NCI-H2196 treated with DMSO at 0.1 percent for 48 hours (cell line): ENCODE measurements at regions not wholly inside any gene's neighbourhood (a gene's known extent, or its start where the extent isn't known, plus 50 kb on each side); places are given as distances from the start of the nearest gene placed in this dataset.
"Not testable (repeated sequence)": the region's sequence is repeated elsewhere in the genome, so short reads cannot be mapped to it uniquely, and the experiment has no call there.

ENCODE experiments used
- DNase-seq: peaks from one replicate; lab custom pipeline; 2025; ENCODE audit not compliant: unreplicated experiment; lab: John Stamatoyannopoulos, UW

DNA sequence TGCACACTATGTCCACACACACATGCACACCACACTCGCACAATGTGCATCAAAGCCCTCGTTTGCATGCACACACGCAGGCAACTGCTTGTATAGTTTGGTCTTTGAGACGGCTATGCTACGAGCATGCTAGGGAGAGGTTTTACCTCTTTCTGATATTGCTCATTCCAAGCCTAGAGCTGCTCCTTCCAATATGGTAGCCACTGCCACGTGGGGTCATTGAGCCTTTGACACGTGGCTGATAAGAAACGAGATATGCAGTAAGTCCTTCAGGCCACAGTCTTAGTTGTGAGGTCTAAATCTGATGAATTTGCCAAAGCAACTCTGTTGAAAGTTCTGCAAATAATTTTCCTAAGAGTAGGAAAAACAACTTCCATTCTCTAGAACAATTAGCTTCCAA, 204.4 kb downstream of the KLF6 start:
- no peak for DNase-seq

DNA sequence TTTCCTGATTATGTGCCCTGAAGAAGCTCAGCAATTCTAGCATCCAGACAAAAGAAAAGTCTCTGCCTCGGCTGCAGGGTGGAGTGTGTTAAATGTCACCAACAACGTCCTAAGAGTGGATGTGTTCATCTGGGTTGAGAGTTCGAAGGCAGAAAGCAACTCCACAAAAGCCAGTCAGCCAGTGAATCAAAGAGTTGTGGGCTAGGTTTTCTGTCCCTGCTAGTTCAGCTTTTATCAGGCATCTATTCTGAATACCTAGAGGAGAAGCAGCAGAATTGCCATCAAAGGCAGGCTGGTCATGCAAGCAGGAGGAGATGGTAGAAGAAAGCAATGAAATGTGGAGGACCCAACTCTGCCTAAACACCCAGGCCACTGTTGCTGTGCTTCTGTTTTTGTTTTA, 205.2 kb downstream of the KLF6 start:
- no peak for DNase-seq

DNA sequence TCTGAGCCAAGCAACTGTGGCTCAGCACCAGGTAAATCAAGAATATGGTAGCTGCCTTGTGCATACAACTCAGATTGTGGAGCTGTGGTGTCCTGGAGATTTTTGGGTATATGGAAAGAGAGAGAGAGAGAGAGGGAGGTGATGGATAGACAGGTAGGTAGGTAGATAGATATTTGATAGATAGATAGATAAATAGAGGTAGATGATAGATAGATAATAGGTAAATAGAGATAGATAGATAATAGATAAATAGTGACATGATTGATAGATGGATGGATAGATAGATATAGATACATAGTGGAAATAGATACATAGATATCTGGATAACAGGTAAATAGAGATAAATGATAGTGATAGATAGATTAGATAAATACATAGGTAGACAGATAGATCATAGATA, 206.3 kb downstream of the KLF6 start:
- no peak for DNase-seq

DNA sequence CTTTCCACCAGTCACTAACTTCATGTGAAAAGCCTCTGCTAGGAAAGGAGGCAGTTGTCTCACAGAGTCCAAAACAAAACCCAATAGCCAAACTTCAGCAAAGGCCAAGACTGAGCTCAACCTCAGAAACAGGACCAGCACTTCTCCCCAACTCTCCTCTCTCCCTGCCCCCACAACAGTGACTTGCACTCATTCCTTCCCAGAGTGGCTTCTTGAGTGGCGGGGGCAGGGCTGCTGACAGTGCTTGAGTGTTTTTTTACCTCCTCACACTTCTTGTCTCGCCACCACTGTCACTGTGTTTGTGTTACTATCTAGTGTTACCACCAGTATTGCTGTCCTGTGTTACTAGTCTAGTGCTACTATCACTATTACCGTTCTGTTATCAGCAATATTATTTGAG, 206.8 kb downstream of the KLF6 start:
- no peak for DNase-seq

DNA sequence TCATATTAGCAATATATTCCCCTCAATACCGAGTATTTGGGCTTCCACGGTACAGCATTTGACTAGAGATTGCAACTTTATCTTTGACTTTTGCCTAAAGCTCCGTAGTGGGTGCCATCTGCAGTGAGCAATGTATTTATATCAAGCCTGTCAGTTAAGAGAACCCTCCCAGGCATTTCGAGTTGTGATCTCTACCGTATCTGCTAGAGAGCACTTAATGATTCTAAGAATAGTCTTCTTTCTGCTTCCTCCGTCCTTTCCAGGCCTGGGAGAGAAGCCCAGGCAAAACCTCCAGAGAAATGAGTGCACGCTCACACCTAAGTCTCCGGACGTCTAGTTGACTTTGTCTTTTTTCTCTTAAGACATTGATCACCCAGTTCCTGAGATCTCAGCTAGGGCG, 210.6 kb downstream of the KLF6 start:
- DNase-seq = no peak

DNA sequence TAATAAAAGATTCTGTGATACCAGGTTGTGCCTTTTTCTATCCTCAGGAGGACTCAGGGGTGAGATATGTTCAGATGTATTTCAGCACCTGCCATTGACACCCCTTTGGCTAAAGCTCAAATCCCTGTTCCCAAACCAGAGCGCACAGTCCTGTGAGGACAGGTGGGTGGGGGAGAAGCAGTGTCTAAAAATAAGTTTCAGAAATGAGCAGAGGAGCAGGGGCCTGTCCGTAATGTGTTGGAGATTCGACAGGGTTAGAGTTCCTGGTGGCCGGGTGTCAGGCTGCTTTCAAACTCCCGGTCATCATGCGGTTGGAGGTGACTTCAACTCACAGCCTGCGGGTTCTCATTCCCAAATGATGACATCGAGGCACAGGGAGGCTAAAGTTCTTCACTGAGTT, 211.5 kb downstream of the KLF6 start:
- DNase-seq = no peak

DNA sequence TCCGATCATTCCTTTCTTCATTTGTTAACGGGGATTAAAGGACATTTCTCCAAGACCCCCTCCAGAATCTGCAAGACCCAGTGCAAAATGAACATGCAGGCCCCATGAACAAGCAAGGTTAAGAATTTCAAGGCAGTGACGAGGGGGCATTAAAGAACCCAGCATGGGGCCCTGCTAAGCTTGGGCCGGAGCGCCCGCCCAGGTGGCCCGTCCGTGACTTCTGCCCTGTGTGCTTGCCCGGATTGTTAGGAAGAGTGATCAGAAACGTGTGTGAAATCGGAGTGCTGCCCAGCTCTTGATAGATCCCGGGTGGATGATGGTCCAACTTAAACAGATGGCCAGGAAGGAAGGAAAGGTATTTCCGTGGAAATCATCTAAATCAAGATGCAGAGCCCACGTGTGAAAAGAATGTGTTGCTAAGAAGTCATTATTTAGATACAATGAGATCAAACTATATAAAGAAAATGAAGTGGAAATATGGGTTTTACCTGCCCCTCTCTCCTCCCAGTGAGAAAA, 213.6 kb downstream of the KLF6 start:
- no peak for DNase-seq

DNA sequence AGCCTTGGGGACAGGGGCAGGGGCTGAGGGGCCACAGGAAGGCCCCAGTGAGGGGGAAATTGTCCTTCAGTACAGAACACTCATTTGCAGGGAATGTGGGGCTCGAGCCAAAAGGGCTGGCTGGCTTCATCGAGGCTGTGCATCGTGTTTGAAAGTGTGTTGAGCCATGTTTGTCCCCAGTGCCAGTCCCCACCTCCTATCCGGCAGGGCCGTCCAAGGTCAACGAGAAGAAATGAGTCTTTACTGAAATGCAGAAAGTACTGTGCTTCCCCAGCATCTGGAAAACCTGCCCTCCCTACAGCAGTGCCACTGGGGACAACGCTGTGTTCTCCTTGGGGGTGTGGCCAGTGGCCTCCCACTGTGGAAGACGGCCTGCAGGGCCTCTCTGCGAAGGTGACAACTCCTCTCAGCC, 214.1 kb downstream of the KLF6 start:
- no peak for DNase-seq

DNA sequence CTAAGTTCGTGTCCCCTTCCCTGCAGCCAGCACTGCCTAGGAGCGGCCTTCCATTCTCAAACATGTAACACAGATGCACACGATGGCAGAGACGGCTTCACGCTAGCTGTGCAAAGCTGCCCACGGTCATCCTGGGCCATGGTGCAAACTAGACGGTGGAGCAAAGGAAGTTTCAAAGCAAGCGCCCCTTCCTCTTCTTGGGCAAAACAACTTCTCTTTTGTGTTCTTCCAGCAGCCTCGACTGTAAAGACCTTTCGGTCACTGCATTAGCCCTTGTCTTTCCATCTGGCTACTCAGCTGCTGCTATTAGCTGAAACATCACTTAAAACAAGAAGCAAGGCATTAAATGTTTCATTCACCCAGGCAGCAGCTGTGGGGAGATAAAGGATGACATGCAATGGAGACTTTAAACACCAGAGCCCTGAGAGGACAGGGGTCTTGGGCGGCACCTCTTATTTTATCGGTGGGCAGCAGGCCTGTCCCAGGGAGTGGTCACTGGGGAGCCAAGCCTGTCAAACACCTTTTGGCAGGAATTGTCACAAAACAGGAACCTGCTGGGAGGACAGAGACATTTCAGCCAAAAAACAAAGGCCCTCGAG, 214.8 kb downstream of the KLF6 start:
- DNase-seq = no peak

DNA sequence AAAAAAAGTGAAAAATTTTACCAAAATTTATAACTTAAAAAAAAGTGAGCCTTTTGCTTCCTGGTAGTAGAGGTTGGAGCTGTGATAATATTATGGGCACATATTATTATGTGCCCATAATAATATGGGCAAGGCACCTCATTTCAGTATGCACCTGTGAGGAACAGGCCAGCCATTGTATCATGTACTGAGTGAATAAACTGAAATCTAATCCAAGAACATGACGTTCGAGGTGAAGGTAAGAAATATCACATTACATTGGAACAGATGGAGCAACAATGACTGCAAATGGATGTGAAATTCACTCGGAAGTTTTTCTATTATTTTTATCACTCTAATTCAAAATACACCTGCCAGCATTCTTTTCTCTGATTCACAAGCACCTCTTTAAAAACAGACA, 216.0 kb downstream of the KLF6 start:
- DNase-seq = peak; percentile 4

DNA sequence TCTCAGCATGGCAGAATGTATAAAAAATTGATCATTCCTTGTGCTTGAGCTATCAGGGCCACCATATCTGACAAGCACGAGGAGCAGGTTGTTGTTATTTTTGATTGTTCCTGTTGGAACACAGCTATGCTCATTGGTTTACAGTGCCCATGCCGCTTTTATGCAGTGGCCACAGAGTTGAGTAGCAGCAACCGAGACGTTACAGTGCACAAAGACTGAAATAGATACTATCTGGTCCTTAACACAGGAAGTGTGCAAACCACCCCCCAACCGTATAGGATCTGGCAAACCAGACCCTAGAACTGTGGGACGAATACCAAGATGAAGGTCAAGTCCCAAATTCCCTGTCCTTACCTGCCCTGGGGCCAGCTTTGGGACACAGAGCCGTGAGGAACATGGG, 216.6 kb downstream of the KLF6 start:
- DNase-seq = no peak

DNA sequence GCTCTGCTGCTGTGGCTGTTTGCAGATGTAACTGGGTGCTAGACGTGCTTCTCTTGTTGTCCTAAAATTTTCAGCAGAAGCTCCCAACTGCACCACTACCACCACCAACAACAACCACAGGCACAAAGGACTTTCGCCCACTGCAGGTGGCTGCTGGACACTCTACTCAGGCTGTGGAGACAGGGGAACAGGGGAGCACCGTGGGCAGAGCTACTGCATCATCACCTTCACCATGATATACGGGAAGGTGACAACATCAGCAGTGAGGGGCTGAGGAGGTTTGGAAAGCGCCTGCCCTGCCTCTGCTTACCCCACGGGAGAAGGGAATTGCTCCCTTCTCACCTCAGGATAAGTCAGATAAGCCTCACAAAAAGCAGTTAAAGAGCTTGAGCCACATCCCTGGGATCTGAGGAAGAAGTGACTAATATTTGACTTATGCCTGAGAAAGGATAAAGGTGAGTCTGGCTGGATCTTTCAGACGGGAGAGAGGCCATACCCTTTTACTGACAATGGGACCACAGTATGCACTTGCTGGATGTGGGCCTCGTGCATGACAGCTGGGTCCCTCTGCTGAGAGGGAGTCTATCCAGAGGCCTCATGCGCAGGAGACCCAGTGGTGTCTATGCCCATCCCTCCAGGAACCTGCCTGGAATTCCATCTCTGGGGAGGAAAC, 217.6 kb downstream of the KLF6 start:
- DNase-seq = no peak

DNA sequence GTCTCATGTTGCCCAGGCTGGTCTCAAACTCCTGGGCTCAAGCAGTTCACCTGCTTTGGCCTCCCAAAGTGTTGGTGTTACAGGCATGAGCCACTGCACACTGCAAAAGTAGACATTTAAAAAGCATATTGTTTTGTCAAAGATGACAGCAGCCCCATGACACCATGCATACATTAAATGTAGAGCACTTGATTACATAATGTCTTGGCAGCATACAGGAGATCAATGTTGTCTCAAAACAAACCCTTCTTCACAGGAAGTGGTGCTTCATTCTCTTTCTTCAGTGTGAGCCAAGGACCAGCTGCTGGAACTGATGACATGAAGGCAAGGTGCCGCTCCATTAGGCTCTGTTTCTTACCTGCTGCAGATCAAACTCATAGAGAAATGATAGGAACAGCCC, 218.4 kb downstream of the KLF6 start:
- no peak for DNase-seq

DNA sequence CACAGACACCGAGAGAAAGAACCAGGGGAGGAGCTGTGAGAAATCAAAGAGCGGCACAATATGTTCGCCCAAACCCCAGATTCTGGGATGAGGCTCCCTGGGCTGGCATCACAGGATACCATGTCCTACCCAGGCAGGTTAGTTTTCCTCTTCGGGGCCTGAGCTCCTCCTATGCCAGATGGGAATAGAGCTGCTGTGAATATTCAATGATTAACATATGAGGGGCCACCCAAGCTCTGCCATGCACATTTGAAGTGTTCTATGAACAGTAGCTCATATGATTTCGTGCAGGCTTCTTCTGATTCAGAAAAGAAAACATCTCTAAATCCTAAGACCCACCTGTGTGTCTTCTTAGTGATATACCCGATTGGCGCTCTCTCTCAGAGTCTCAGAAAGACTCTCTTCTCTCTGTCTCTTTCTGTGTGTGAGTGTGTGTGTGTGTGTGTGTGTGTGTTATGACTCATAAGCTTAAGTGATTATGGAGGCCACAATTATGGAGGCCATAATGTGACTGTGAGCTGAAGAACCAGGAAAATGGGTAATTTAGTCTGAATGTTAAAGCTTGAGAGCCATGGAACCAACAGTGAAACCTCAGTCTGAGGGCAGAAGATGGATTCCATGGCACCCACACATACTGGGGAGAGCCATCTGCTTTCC, 220.5 kb downstream of the KLF6 start:
- no peak for DNase-seq

DNA sequence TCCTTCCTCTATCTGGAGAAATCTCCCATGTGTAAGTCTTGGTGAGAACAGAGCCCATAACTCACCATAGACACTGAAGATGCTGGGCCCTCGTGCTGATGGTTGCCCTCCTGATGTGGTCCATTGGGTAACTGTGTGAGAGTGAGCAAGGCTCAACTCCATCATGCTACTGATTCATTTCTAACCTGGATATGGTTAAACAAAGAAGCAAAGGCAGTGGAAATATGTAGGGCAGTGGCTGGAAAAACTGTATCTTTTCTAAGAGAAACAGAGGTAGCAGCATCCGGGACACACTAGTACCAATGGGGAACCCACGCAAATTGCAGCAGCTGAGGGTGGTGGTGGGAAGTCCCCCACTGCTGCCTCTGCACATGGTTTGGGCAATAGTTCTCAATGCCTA, 221.7 kb downstream of the KLF6 start:
- no peak for DNase-seq

DNA sequence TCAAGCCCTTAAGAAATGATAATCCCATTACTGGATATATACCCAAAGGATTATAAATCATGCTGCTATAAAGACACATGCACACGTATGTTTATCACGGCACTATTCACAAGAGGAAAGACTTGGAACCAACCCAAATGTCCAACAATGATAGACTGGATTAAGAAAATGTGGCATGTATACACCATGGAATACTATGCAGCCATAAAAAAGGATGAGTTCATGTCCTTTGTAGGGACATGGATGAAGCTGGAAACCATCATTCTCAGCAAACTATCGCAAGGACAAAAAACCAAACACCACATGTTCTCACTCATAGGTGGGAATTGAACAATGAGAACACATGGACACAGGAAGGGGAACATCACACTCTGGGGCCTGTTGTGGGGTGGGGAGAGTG, 224.4 kb downstream of the KLF6 start:
- not testable (repeated sequence) for DNase-seq

DNA sequence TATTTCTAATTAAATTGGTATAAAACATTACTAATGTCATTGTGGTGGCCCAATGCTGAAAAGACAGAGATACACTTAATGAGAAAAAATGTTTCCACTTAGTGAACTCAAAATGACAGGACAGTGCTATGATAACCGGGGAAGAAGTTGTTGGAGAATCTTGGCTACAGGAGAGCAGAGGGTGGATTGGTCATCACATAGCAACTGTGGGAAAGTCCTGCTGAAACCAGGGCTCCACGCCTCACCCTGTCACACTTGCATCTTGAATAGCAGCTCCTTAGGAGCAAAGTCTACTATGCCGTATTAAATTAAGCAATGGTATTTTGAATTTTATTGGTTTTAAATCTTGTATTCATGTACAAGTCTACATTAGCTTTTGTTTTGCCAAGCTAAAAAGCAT, 225.5 kb downstream of the KLF6 start:
- DNase-seq = no peak

DNA sequence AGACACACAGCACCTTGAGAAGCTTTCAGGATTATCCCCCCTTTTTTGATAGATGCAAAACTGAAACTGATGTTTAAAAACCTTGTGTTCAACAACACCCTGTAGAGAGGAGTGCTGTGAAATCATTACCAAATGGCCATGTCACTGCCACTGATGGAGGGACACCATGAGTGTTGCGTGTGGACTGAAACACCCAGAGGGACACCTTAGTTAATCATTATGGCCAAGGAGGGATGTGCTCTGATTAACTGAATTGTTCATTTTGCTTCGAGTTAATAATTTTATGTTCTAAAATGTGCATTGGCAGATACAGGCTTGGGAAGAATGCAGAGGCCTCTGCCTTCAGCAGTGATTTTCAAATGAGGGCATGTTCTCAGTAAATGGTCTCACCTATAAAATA, 226.0 kb downstream of the KLF6 start:
- DNase-seq = no peak

DNA sequence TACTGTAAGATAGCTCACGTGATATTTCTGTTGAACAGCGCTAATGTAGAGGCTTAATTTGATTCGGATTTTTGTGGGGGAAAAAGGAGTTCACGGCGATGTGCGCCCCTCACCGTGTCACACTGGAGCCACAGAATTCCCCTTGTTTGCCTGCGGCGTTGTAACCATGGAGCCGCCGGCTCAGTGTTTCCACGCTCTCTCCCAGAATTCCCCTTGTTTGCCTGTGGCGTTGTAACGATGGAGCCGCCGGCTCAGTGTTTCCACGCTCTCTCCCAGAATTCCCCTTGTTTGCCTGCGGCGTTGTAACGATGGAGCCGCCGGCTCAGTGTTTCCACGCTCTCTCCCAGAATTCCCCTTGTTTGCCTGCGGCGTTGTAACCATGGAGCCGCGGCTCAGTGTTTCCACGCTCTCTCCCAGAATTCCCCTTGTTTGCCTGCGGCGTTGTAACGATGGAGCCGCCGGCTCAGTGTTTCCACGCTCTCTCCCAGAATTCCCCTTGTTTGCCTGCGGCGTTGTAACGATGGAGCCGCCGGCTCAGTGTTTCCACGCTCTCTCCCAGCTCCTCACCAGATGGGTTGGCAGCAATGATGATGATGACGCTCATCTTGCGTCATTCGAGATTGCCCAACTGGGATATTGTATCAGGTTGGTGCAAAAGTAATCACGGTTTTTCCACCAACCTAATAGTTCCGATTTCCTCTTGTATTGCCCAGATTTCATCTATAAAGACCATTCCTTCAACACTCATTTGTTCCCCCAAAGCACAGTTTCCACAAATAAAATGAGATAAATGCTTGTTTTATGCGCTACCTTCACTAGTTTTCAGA, 228.6 kb downstream of the KLF6 start:
- DNase-seq = not testable (repeated sequence)

DNA sequence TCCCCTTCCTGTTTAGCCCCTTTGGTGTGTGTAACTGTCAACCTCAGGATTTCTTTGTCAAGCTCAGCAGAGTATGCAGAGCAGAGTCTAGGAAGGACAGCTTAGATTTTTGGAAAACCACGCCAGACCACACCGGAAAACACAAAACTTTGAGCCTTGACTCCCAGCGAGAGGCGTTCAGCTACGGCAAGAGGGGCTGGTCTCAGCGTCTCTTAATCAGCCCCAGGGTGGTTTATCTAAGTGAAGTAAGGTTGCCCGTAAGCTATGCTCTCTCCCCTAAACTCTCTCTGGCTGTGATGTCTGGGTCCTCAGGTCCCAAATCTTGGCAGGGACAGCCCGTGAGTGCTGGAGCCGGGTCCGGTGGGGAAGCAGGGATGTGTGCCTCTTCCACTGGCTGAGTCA, 230.9 kb downstream of the KLF6 start:
- DNase-seq = no peak

DNA sequence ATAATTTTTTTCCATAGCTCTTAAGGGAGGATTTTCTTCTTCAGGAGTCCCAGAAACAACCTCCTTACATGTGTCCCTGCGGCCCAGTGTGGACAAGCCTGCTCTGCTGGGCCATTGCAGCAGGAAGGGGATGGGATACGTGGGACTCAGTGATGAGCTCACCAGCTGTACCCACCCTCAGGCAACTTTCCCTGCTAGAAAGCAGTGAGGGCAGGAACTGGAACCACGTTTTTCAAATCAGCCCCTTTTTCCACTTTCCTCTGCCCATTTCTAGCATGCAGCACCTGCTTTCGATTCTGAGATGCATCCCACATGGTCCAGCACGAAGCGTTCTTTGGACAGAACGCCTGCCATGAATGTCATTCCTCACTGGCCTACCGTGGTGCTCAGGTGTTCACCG, 232.7 kb downstream of the KLF6 start:
- DNase-seq = no peak

DNA sequence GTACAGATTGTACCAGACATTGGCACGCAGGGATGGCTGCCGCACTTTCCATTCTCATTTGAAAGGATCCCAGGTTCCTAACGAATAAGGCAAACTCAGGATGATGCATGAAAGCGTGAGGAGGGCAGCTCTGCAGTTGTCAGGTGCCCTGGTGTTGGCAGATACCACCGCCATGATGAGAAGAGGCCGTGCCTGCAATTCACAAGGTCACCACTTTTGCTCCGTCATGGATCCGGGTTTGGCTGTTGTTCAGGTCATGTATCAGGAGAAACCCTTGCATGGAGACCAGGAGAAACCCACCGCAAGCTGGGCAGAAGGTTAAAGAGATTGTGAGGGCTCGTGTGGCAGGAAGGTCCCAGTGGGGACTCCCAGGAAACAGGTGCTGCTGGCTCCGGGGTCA, 233.2 kb downstream of the KLF6 start:
- DNase-seq = no peak
